ENCODE measurements at regions not wholly inside any gene's neighbourhood (a gene's known extent, or its start where the extent isn't known, plus 50 kb on each side); places are given as distances from the start of the nearest gene placed in this dataset.

DNA sequence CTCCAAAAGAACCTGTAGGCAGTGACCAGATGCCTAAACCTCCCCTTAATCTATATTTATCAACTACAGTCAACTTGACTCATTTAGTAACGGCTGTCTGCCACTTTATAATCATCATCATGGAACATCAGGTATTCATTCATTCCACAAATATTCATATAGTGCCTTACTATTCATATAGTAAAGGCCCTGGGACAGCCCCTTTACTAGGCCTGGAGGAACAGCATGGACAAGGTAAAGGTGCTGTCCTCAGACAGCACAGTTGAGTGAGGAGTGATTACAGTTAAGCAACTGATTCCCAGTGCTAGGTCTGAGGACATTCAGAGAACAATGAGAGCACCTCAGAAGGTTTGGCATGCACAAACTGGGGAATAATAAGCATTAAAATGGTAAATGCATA, 346.5 kb upstream of the RORA start:
- TF ChIP-seq EP300 (conservative IDR thresholded peaks at IDR 0.05; ENCODE audit: poor library complexity, severe bottlenecking) (no peak), EZH2 (IDR thresholded peaks at IDR 0.05; ENCODE audit: borderline replicate concordance, insufficient read depth, low read length, poor library complexity, severe bottlenecking) (no peak), TAF1 (IDR thresholded peaks at IDR 0.05; ENCODE audit: low read depth) (no peak), RAD21 (conservative IDR thresholded peaks at IDR 0.05) (no peak)
- TF ChIP-seq, protein P1, sequence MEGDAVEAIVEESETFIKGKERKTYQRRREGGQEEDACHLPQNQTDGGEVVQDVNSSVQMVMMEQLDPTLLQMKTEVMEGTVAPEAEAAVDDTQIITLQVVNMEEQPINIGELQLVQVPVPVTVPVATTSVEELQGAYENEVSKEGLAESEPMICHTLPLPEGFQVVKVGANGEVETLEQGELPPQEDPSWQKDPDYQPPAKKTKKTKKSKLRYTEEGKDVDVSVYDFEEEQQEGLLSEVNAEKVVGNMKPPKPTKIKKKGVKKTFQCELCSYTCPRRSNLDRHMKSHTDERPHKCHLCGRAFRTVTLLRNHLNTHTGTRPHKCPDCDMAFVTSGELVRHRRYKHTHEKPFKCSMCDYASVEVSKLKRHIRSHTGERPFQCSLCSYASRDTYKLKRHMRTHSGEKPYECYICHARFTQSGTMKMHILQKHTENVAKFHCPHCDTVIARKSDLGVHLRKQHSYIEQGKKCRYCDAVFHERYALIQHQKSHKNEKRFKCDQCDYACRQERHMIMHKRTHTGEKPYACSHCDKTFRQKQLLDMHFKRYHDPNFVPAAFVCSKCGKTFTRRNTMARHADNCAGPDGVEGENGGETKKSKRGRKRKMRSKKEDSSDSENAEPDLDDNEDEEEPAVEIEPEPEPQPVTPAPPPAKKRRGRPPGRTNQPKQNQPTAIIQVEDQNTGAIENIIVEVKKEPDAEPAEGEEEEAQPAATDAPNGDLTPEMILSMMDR (IDR thresholded peaks at IDR 0.05; ENCODE audit: poor library complexity, severe bottlenecking), result no peak

All from neural cell (in vitro differentiated cells).